ENCODE measurements at regions not wholly inside any gene's neighbourhood (a gene's known extent, or its start where the extent isn't known, plus 50 kb on each side); places are given as distances from the start of the nearest gene placed in this dataset.

GRCh38 chr10:10814069-10814468 lies 203.6 kb upstream of the CELF2 start:
- TF ChIP-seq CTCF (IDR thresholded peaks at IDR 0.05) (no peak), NPAS2 (CRISPR knock-in tag; IDR thresholded peaks at IDR 0.05; ENCODE audit: borderline replicate concordance) (no peak), REST (IDR thresholded peaks at IDR 0.05) (no peak), RAD21 (conservative IDR thresholded peaks at IDR 0.05 in 1 of 2, IDR thresholded peaks at IDR 0.05 in 1 of 2) (no peak)
